Caco-2 (cell line): ENCODE measurements at regions not wholly inside any gene's neighbourhood (a gene's known extent, or its start where the extent isn't known, plus 50 kb on each side); places are given as distances from the start of the nearest gene placed in this dataset.

Experiments
- BruUV-seq: library from RNA; stranded (reverse); fragments of 400-500 nt; replicated peaks from 2 replicates; lab custom pipeline; 2021; lab: Mats Ljungman, UMichigan
- CTCF ChIA-PET: fragments of 300-600 bp; sonication (Branson Sonifier 250); formaldehyde crosslinking; loops from one replicate; lab custom pipeline; 2022; ENCODE audit warnings: antibody characterized with exemption; lab: Charles Lee
- POLR2A ChIA-PET: fragments of 300-600 bp; sonication (Branson Sonifier 250); formaldehyde crosslinking; loops from one replicate; lab custom pipeline; 2022; ENCODE audit warnings: antibody characterized with exemption; lab: Charles Lee
- DNase-seq, 2 experiments: peaks; one replicate each; pipeline versions ENCODE4 v3.0.0 to v3.0.0-alpha.2; 2020 to 2022
- H3K27me3 ChIP-seq: replicated peaks from 2 replicates; pipeline ENCODE4 v1.6.0; 2011; ENCODE audit warnings: low read length; ENCODE audit not compliant: control insufficient read depth, insufficient read depth
- H3K36me3 ChIP-seq: 2 replicates; pipeline ENCODE4 v1.5.1; 2011; ENCODE audit warnings: low read length; ENCODE audit not compliant: control insufficient read depth, insufficient read depth
- H3K4me1 ChIP-seq: fragments of 250-450 bp; sonication (Bioruptor Pico); 2 replicates; pipeline ENCODE4 v1.5.1; 2020; ENCODE audit warnings: mild to moderate bottlenecking
- H3K4me3 ChIP-seq: 2 replicates; pipeline ENCODE4 v1.5.1; 2011; ENCODE audit warnings: low read depth, mild to moderate bottlenecking, control low read depth, low read length
- H3K9me3 ChIP-seq: fragments of 250-450 bp; sonication (Bioruptor Pico); 2 replicates; pipeline ENCODE4 v1.5.1; 2020; ENCODE audit warnings: mild to moderate bottlenecking, moderate library complexity
- H3K27ac Mint-ChIP-seq: one replicate; pipeline ENCODE4 v1.8.0; 2022; ENCODE audit warnings: mixed read lengths; ENCODE audit not compliant: unreplicated experiment
- H3K27me3 Mint-ChIP-seq: one replicate; pipeline ENCODE4 v1.8.0; 2022; ENCODE audit warnings: mixed read lengths; ENCODE audit not compliant: insufficient read depth, unreplicated experiment
- H3K36me3 Mint-ChIP-seq: one replicate; pipeline ENCODE4 v1.8.0; 2022; ENCODE audit warnings: mild to moderate bottlenecking, mixed read lengths; ENCODE audit not compliant: insufficient read depth, unreplicated experiment
- H3K4me1 Mint-ChIP-seq: one replicate; pipeline ENCODE4 v1.8.0; 2022; ENCODE audit warnings: low read depth, mixed read lengths; ENCODE audit not compliant: unreplicated experiment
- H3K4me3 Mint-ChIP-seq: one replicate; pipeline ENCODE4 v1.8.0; 2022; ENCODE audit warnings: mild to moderate bottlenecking, moderate library complexity, mixed read lengths; ENCODE audit not compliant: unreplicated experiment
- H3K9me3 Mint-ChIP-seq: one replicate; pipeline ENCODE4 v1.8.0; 2022; ENCODE audit warnings: mixed read lengths; ENCODE audit not compliant: unreplicated experiment
- CTCF ChIP-seq, 2 experiments: fragments of 200-600 bp in 1 of 2; IDR thresholded peaks; 1 replicate in 1 of 2; 2 replicates in 1 of 2; pipeline versions ENCODE4 v1.5.1 to v1.8.0; 2011 to 2022; ENCODE audit warnings: antibody characterized with exemption in 1 of 2, control low read depth in 1 of 2, inconsistent platforms in 1 of 2, low read depth in 1 of 2, low read length in 1 of 2, mild to moderate bottlenecking in 1 of 2, moderate library complexity in 1 of 2; ENCODE audit not compliant: insufficient read depth in 1 of 2, severe bottlenecking in 1 of 2, unreplicated experiment in 1 of 2
- intact Hi-C: fragments of 100-400 bp; cut with micrococcal nuclease; formaldehyde crosslinking; loops from one replicate; pipeline ENCODE4 v1.10.0; 2022; ENCODE audit not compliant: unreplicated experiment

GRCh38 chr12:115620816-115621215 lies 656.7 kb downstream of the MED13L start:
- POLR2A ChIA-PET = no interaction called here
- no peak for TF ChIP-seq CTCF (IDR thresholded peaks at IDR 0.05; ENCODE audit: insufficient read depth in 1 of 2, low read depth in 1 of 2, low read length in 1 of 2, severe bottlenecking in 1 of 2, unreplicated experiment in 1 of 2)
- no peak overlapping the region for H3K4me3 Mint-ChIP-seq
- H3K4me1 Mint-ChIP-seq = no peaks in the 10 kb centered on the region
- no peak overlapping the region for H3K27ac Mint-ChIP-seq
- CTCF ChIA-PET = no interaction called here
- Histone ChIP-seq H3K27me3 (no peaks in the 10 kb centered on the region), H3K4me1 (no peaks in the 10 kb centered on the region), H3K36me3 (no peaks in the 10 kb centered on the region), H3K9me3 (no peaks in the 10 kb centered on the region; the same call in 1 of the 2 replicates), H3K4me3 (no peak overlapping the region)
- DNase-seq = no peak
- no peaks in the 10 kb centered on the region for H3K9me3 Mint-ChIP-seq
- intact Hi-C loops = no loop called here
- no peaks in the 10 kb centered on the region for H3K36me3 Mint-ChIP-seq
- peaks cover 6% of the 10 kb centered on the region for H3K27me3 Mint-ChIP-seq
- no TSS peak for BruUV-seq

DNA sequence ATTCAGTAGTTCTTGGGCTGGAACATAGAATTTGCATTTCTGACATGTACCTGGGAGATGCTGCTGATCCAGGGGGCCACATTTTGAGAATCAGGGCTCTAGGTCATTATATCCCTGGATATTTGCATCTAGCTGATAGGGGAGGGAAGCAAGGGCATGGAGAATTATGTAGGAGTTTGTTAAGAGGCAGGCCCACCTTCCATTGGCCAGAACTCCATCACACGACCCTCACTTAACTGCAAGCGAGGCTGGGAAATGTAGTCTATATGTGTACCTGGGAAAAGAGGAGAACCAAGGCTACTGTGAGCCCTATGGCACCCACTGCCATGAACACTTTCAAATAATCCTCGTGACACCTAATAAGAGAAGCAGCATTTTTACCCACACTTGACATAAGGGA lies 657.6 kb downstream of the MED13L start:
- H3K4me1 ChIP-seq = no peaks in the 10 kb centered on the region
- H3K4me1 Mint-ChIP-seq = no peaks in the 10 kb centered on the region
- no peak for DNase-seq
- no peaks in the 10 kb centered on the region for H3K36me3 ChIP-seq
- no peak for TF ChIP-seq CTCF (IDR thresholded peaks at IDR 0.05; ENCODE audit: insufficient read depth in 1 of 2, low read depth in 1 of 2, low read length in 1 of 2, severe bottlenecking in 1 of 2, unreplicated experiment in 1 of 2)
- no peaks in the 10 kb centered on the region for H3K27me3 ChIP-seq
- no peak overlapping the region for H3K27ac Mint-ChIP-seq
- no peak overlapping the region for H3K4me3 Mint-ChIP-seq
- POLR2A ChIA-PET = no interaction called here
- H3K9me3 Mint-ChIP-seq = no peaks in the 10 kb centered on the region
- CTCF ChIA-PET = no interaction called here
- H3K36me3 Mint-ChIP-seq = no peaks in the 10 kb centered on the region
- no peaks in the 10 kb centered on the region; the same call in 1 of the 2 replicates for H3K9me3 ChIP-seq
- H3K4me3 ChIP-seq = no peak overlapping the region
- intact Hi-C loops = no loop called here
- H3K27me3 Mint-ChIP-seq = peaks cover 6% of the 10 kb centered on the region
- no TSS peak for BruUV-seq

- no peak for TF ChIP-seq CTCF (IDR thresholded peaks at IDR 0.05; ENCODE audit: insufficient read depth in 1 of 2, low read depth in 1 of 2, low read length in 1 of 2, severe bottlenecking in 1 of 2, unreplicated experiment in 1 of 2)
- CTCF ChIA-PET = no interaction called here
- no TSS peak for BruUV-seq
These were observed 658.4 kb downstream of the MED13L start for GRCh38 chr12:115619061-115619460.

More at GRCh38 chr12:115619061-115619460, 658.4 kb downstream of the MED13L start:
- Histone ChIP-seq H3K27me3 (no peaks in the 10 kb centered on the region), H3K36me3 (no peaks in the 10 kb centered on the region), H3K4me1 (no peaks in the 10 kb centered on the region), H3K4me3 (no peak overlapping the region), H3K9me3 (no peaks in the 10 kb centered on the region; the same call in 1 of the 2 replicates)
- Mint-ChIP-seq H3K27ac (no peak overlapping the region), H3K27me3 (peaks cover 6% of the 10 kb centered on the region), H3K36me3 (no peaks in the 10 kb centered on the region), H3K4me1 (no peaks in the 10 kb centered on the region), H3K9me3 (no peaks in the 10 kb centered on the region), H3K4me3 (no peak overlapping the region)
- intact Hi-C loops = no loop called here
- POLR2A ChIA-PET = no interaction called here
- no peak for DNase-seq
